HepG2 (cell line): ENCODE measurements at regions not wholly inside any gene's neighbourhood (a gene's known extent, or its start where the extent isn't known, plus 50 kb on each side); places are given as distances from the start of the nearest gene placed in this dataset.
A peak's percentile ranks its signal among the peaks of the same experiment; 100 is the strongest.

Source experiments
- CENPX ChIP-seq: sonication (generic); formaldehyde crosslinking; IDR thresholded peaks from 2 replicates; pipeline ENCODE4 v1.9.0; 2021; ENCODE audit warnings: mild to moderate bottlenecking, missing genetic modification reagents, moderate library complexity
- GTF2F1 ChIP-seq: fragments of 150-350 bp; IDR thresholded peaks from 2 replicates; pipeline ENCODE4 v1.6.1; 2014; ENCODE audit warnings: low read length
- HES4 ChIP-seq: sonication (generic); formaldehyde crosslinking; IDR thresholded peaks from 2 replicates; pipeline ENCODE4 v1.9.0; 2021; ENCODE audit warnings: mild to moderate bottlenecking, missing genetic modification reagents, borderline replicate concordance
- HOXA3 ChIP-seq: sonication (generic); formaldehyde crosslinking; IDR thresholded peaks from 2 replicates; pipeline ENCODE4 v1.5.0; 2020; ENCODE audit warnings: missing genetic modification reagents
- JDP2 ChIP-seq: sonication (generic); formaldehyde crosslinking; IDR thresholded peaks from 2 replicates; pipeline ENCODE4 v1.8.1; 2022; ENCODE audit warnings: missing genetic modification reagents, borderline replicate concordance
- MEIS1 ChIP-seq: sonication (generic); formaldehyde crosslinking; IDR thresholded peaks from 2 replicates; pipeline ENCODE4 v1.9.0; 2021; ENCODE audit warnings: mild to moderate bottlenecking, missing genetic modification reagents, moderate library complexity, borderline replicate concordance
- MTF1 ChIP-seq: sonication (generic); formaldehyde crosslinking; IDR thresholded peaks from 2 replicates; pipeline ENCODE4 v1.5.0; 2020; ENCODE audit warnings: missing genetic modification reagents
- MXD4 ChIP-seq: IDR thresholded peaks from 2 replicates; pipeline ENCODE4 v1.6.1; 2016; ENCODE audit warnings: mild to moderate bottlenecking, missing biosample characterization, missing genetic modification reagents
- NR3C1 ChIP-seq: sonication (generic); formaldehyde crosslinking; IDR thresholded peaks from 2 replicates; pipeline ENCODE4 v1.4.0; 2020; ENCODE audit warnings: missing genetic modification reagents
- PHF21A ChIP-seq: sonication (generic); formaldehyde crosslinking; IDR thresholded peaks from 2 replicates; pipeline ENCODE4 v1.5.0; 2020; ENCODE audit warnings: mild to moderate bottlenecking, missing genetic modification reagents
- RAD21 ChIP-seq: fragments of 450-650 bp; formaldehyde crosslinking; IDR thresholded peaks from 2 replicates; pipeline ENCODE4 v1.5.0; 2020; ENCODE audit warnings: mild to moderate bottlenecking
- RXRA ChIP-seq: sonication (generic); formaldehyde crosslinking; IDR thresholded peaks from 2 replicates; pipeline ENCODE4 v1.5.1; 2020; ENCODE audit warnings: missing genetic modification reagents
- TCF7 ChIP-seq: sonication (generic); IDR thresholded peaks from 2 replicates; pipeline ENCODE4 v1.6.1; 2016; ENCODE audit warnings: antibody characterized with exemption, low read depth
- TP53 ChIP-seq: sonication (generic); formaldehyde crosslinking; conservative IDR thresholded peaks from 2 replicates; pipeline ENCODE4 v1.4.0; 2020; ENCODE audit warnings: missing genetic modification reagents
- ZBTB7A ChIP-seq: sonication (generic); formaldehyde crosslinking; IDR thresholded peaks from 2 replicates; pipeline ENCODE4 v1.8.0; 2022; ENCODE audit warnings: mild to moderate bottlenecking, missing genetic modification reagents
- ZFP36L1 ChIP-seq: sonication (generic); formaldehyde crosslinking; IDR thresholded peaks from 2 replicates; pipeline ENCODE4 v1.8.0; 2022; ENCODE audit warnings: mild to moderate bottlenecking, missing genetic modification reagents, moderate library complexity
- ZFX ChIP-seq: sonication (generic); formaldehyde crosslinking; IDR thresholded peaks from 2 replicates; pipeline ENCODE4 v1.4.0; 2020; ENCODE audit warnings: mild to moderate bottlenecking, low read depth, missing genetic modification reagents, moderate library complexity
- ZNF138 ChIP-seq: sonication (generic); formaldehyde crosslinking; IDR thresholded peaks from 2 replicates; pipeline ENCODE4 v1.5.0; 2020; ENCODE audit warnings: mild to moderate bottlenecking, low read depth, missing genetic modification reagents
- ZNF205 ChIP-seq: IDR thresholded peaks from 2 replicates; pipeline ENCODE4 v1.6.1; 2018; ENCODE audit warnings: missing biosample characterization, missing genetic modification reagents
- ZNF552 ChIP-seq: sonication (generic); formaldehyde crosslinking; IDR thresholded peaks from 2 replicates; pipeline ENCODE4 v1.9.0; 2022; ENCODE audit warnings: missing genetic modification reagents, mild to moderate bottlenecking, borderline replicate concordance
- ZNF660 ChIP-seq: sonication (generic); formaldehyde crosslinking; IDR thresholded peaks from 2 replicates; pipeline ENCODE4 v1.5.1; 2020; ENCODE audit warnings: mild to moderate bottlenecking, low read depth, missing genetic modification reagents, borderline replicate concordance
- ZNF761 ChIP-seq: sonication (generic); formaldehyde crosslinking; conservative IDR thresholded peaks from 2 replicates; pipeline ENCODE4 v1.4.0; 2020; ENCODE audit warnings: mild to moderate bottlenecking, missing genetic modification reagents
- TF ChIP-seq, protein P1 (sequence below): sonication (generic); formaldehyde crosslinking; IDR thresholded peaks from 2 replicates; pipeline ENCODE4 v1.5.1; 2020; ENCODE audit warnings: mild to moderate bottlenecking, missing genetic modification reagents, borderline replicate concordance
- TF ChIP-seq, protein P2 (sequence below): sonication (generic); formaldehyde crosslinking; IDR thresholded peaks from 2 replicates; pipeline ENCODE4 v1.4.0; 2020; ENCODE audit warnings: mild to moderate bottlenecking, missing genetic modification reagents, borderline replicate concordance
- TF ChIP-seq, protein P3 (sequence below): sonication (generic); formaldehyde crosslinking; IDR thresholded peaks from 2 replicates; pipeline ENCODE4 v1.9.0; 2022; ENCODE audit warnings: low read depth, missing genetic modification reagents
- TF ChIP-seq, protein P4 (sequence below): sonication (generic); formaldehyde crosslinking; IDR thresholded peaks from 2 replicates; pipeline ENCODE4 v1.4.0; 2020; ENCODE audit warnings: missing genetic modification reagents

DNA sequence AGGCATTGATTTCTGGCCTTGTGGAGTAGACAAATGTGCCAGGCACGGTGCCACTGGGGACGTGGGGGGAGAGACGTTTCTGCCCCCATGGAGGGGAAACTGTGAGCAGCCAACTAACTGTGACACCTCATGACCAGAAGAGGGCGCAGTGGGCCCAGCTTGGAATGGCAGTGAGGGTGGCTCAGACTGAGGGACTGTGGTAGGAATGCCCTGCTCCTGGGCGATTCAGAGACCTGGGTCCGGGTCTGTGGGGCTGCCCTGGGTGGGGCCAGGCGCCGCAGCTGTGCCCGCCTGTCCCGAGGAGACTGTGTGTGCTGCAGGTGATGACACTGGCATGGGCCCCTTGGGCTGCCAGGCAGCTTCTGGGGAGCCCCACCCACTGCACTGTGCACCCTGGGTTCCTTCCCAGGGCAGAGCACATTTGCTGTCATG, 60.6 kb downstream of the SLC25A47 start (continued):
- TF ChIP-seq, protein P1, sequence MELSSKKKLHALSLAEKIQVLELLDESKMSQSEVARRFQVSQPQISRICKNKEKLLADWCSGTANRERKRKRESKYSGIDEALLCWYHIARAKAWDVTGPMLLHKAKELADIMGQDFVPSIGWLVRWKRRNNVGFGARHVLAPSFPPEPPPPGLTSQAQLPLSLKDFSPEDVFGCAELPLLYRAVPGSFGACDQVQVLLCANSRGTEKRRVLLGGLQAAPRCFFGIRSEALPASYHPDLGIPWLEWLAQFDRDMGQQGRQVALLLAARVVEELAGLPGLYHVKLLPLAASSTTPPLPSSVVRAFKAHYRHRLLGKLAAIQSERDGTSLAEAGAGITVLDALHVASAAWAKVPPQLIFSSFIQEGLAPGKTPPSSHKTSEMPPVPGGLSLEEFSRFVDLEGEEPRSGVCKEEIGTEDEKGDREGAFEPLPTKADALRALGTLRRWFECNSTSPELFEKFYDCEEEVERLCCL (CRISPR knock-in tag), result no peak
- TF ChIP-seq, protein P2, sequence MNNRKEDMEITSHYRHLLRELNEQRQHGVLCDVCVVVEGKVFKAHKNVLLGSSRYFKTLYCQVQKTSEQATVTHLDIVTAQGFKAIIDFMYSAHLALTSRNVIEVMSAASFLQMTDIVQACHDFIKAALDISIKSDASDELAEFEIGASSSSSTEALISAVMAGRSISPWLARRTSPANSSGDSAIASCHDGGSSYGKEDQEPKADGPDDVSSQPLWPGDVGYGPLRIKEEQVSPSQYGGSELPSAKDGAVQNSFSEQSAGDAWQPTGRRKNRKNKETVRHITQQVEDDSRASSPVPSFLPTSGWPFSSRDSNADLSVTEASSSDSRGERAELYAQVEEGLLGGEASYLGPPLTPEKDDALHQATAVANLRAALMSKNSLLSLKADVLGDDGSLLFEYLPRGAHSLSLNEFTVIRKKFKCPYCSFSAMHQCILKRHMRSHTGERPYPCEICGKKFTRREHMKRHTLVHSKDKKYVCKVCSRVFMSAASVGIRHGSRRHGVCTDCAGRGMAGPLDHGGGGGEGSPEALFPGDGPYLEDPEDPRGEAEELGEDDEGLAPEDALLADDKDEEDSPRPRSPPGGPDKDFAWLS (CRISPR knock-in tag), result no peak
- TF ChIP-seq, protein P3, sequence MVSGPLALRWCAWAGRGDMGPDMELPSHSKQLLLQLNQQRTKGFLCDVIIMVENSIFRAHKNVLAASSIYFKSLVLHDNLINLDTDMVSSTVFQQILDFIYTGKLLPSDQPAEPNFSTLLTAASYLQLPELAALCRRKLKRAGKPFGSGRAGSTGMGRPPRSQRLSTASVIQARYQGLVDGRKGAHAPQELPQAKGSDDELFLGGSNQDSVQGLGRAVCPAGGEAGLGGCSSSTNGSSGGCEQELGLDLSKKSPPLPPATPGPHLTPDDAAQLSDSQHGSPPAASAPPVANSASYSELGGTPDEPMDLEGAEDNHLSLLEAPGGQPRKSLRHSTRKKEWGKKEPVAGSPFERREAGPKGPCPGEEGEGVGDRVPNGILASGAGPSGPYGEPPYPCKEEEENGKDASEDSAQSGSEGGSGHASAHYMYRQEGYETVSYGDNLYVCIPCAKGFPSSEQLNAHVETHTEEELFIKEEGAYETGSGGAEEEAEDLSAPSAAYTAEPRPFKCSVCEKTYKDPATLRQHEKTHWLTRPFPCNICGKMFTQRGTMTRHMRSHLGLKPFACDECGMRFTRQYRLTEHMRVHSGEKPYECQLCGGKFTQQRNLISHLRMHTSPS, result peak; percentile 68; the same call in 1 of the 2 replicates
- peak; percentile 83 for TF ChIP-seq RAD21
- 0 out of 2 replicates have a peak, but pooled peaks have one; percentile 22 for TF ChIP-seq MEIS1 (CRISPR knock-in tag)
- TF ChIP-seq ZNF660 (CRISPR knock-in tag), result no peak
- no peak for TF ChIP-seq CENPX (CRISPR knock-in tag)
- no peak for TF ChIP-seq TP53 (CRISPR knock-in tag)
- TF ChIP-seq MTF1 (CRISPR knock-in tag), result no peak
- TF ChIP-seq ZNF205, result 0 out of 2 replicates have a peak, but pooled peaks have one; percentile 10
- TF ChIP-seq MXD4, result 0 out of 2 replicates have a peak, but pooled peaks have one; percentile 19
- no peak for TF ChIP-seq JDP2 (CRISPR knock-in tag)
- no peak for TF ChIP-seq ZNF138 (CRISPR knock-in tag)
- TF ChIP-seq HOXA3 (CRISPR knock-in tag), result no peak
- no peak for TF ChIP-seq GTF2F1
- no peak for TF ChIP-seq NR3C1 (CRISPR knock-in tag)
- 0 out of 2 replicates have a peak, but pooled peaks have one; percentile 31 for TF ChIP-seq HES4 (CRISPR knock-in tag)
- TF ChIP-seq ZNF552 (CRISPR knock-in tag), result no peak
- TF ChIP-seq TCF7, result no peak
- no peak for TF ChIP-seq PHF21A (CRISPR knock-in tag)
- TF ChIP-seq ZNF761, result 0 out of 2 replicates have a peak, but pooled peaks have one; percentile 28
- TF ChIP-seq, protein P4, sequence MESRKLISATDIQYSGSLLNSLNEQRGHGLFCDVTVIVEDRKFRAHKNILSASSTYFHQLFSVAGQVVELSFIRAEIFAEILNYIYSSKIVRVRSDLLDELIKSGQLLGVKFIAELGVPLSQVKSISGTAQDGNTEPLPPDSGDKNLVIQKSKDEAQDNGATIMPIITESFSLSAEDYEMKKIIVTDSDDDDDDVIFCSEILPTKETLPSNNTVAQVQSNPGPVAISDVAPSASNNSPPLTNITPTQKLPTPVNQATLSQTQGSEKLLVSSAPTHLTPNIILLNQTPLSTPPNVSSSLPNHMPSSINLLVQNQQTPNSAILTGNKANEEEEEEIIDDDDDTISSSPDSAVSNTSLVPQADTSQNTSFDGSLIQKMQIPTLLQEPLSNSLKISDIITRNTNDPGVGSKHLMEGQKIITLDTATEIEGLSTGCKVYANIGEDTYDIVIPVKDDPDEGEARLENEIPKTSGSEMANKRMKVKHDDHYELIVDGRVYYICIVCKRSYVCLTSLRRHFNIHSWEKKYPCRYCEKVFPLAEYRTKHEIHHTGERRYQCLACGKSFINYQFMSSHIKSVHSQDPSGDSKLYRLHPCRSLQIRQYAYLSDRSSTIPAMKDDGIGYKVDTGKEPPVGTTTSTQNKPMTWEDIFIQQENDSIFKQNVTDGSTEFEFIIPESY (CRISPR knock-in tag), result no peak
- TF ChIP-seq ZBTB7A (CRISPR knock-in tag), result no peak
- no peak for TF ChIP-seq ZFP36L1 (CRISPR knock-in tag)
- peak; percentile 39; the same call in 1 of the 2 replicates for TF ChIP-seq RXRA (CRISPR knock-in tag)
- 0 out of 2 replicates have a peak, but pooled peaks have one; percentile 21 for TF ChIP-seq ZFX (CRISPR knock-in tag)
